Ishikawa (cell line): ENCODE measurements at regions not wholly inside any gene's neighbourhood (a gene's known extent, or its start where the extent isn't known, plus 50 kb on each side); places are given as distances from the start of the nearest gene placed in this dataset.

Source experiments
- EGR1 ChIP-seq: IDR thresholded peaks from 2 replicates; pipeline ENCODE4 v1.6.1; 2012
- EP300 ChIP-seq: IDR thresholded peaks from 2 replicates; pipeline ENCODE4 v1.6.1; 2012; ENCODE audit warnings: borderline replicate concordance
- REST ChIP-seq: IDR thresholded peaks from 2 replicates; pipeline ENCODE4 v1.6.1; 2012; ENCODE audit warnings: low read depth, mild to moderate bottlenecking
- TCF12 ChIP-seq: IDR thresholded peaks from 2 replicates; pipeline ENCODE4 v1.6.1; 2012; ENCODE audit warnings: low read depth
- ZBTB7A ChIP-seq: IDR thresholded peaks from 2 replicates; pipeline ENCODE4 v1.6.1; 2012; ENCODE audit warnings: low read depth

GRCh38 chr1:222256058-222256457 is 291.8 kb downstream of the HHIPL2 start:
- no peak for TF ChIP-seq REST
- TF ChIP-seq EP300, result no peak
- no peak for TF ChIP-seq TCF12
- TF ChIP-seq ZBTB7A, result no peak
- no peak for TF ChIP-seq EGR1
